Kidney epithelial cell (primary cell): ENCODE measurements at regions not wholly inside any gene's neighbourhood (a gene's known extent, or its start where the extent isn't known, plus 50 kb on each side); places are given as distances from the start of the nearest gene placed in this dataset.
"Not testable (repeated sequence)": the region's sequence is repeated elsewhere in the genome, so short reads cannot be mapped to it uniquely, and the experiment has no call there.

Experiments used
- DNase-seq: peaks from one replicate; pipeline ENCODE4 v3.0.0-alpha.2; 2010; ENCODE audit warnings: low read depth
- H3K27me3 ChIP-seq: 2 replicates; pipeline ENCODE4 v1.6.0; 2011; ENCODE audit warnings: low read length; ENCODE audit not compliant: control insufficient read depth, insufficient read depth
- H3K36me3 ChIP-seq: 2 replicates; pipeline ENCODE4 v1.5.1; 2011; ENCODE audit warnings: low read length; ENCODE audit not compliant: control insufficient read depth, insufficient read depth
- H3K4me3 ChIP-seq: 2 replicates; pipeline ENCODE4 v1.5.1; 2011; ENCODE audit warnings: low read depth, mild to moderate bottlenecking, control low read depth, low read length
- CTCF ChIP-seq: IDR thresholded peaks from 2 replicates; pipeline ENCODE4 v1.5.1; 2011; ENCODE audit warnings: mild to moderate bottlenecking, moderate library complexity, low read length, control low read depth, inconsistent platforms; ENCODE audit not compliant: insufficient read depth, poor library complexity, severe bottlenecking

GRCh38 chr1:228887960-228888359 lies 152.7 kb downstream of the RHOU start:
- Histone ChIP-seq H3K36me3 (no peaks in the 10 kb centered on the region), H3K27me3 (no peaks in the 10 kb centered on the region), H3K4me3 (no peak overlapping the region)
- no peak for TF ChIP-seq CTCF
- no peak for DNase-seq

DNA sequence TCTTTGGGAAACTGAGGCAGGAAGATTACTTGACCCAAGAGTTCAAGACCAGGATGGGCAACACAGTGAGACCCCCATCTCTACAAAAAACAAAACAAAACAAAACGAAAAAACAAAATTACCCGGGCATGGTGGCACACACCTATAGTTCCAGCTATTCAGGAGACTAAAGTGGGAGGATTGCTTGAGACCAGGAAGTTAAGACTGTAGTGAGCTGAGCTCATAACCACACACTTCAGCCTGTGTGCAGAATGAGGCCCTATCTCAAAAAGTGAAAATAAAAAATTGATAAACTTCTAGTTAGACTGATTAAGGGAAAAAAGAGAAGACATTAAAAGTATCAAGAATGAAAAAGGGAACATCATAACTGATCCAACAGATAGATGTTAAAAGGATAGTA lies 154.0 kb downstream of the RHOU start:
- no peak overlapping the region for H3K4me3 ChIP-seq
- H3K27me3 ChIP-seq = no peaks in the 10 kb centered on the region
- no peaks in the 10 kb centered on the region for H3K36me3 ChIP-seq
- no peak for DNase-seq
- no peak for TF ChIP-seq CTCF

DNA sequence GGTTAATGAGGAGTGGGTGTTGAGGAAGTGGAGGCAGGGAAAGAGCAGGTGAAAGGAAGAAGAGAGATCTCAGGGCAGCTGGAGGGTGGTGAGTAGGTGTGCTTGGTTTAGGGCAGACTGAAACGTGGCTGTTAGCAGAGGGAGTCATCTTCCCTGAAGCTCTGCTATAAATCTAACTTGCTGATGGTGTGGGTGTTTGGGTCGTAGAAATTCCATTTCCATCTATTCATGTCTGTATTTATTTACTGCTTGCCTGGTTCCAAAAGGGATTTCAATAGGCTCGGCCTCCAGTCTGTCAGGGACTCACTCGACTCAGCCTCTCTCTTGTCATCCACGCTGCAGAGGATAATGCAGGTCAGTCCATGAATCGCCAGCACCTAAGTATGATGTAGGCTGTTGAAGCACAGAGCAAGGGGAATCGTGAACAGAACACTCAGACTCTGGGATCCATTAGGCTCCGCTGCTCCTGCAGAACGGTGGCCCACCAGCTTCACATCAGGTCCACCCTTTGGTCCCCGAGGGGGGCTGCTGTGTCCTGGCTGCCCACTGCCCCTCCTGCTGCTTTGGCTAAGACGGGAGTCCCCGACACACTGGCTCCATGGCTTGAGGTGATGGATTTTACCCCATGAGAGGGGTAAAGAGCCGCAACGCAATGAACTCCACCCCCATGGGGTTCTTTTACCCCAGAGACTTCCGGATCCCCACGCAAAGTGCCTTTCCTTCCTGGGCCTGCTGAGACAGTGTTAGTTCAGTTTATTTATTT lies 156.2 kb downstream of the RHOU start:
- no peak overlapping the region for H3K4me3 ChIP-seq
- no peaks in the 10 kb centered on the region for H3K27me3 ChIP-seq
- DNase-seq = no peak
- H3K36me3 ChIP-seq = no peaks in the 10 kb centered on the region
- TF ChIP-seq CTCF = no peak

DNA sequence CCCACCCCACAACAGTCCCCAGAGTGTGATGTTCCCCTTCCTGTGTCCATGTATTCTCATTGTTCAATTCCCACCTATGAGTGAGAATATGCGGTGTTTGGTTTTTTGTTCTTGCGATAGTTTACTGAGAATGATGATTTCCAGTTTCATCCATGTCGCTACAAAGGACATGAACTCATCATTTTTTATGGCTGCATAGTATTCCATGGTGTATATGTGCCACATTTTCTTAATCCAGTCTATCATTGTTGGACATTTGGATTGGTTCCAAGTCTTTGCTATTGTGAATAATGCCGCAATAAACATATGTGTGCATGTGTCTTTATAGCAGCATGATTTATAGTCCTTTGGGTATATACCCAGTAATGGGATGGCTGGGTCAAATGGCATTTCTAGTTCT lies 156.9 kb downstream of the RHOU start:
- not testable (repeated sequence) for DNase-seq, H3K27me3 ChIP-seq, H3K36me3 ChIP-seq, H3K4me3 ChIP-seq

DNA sequence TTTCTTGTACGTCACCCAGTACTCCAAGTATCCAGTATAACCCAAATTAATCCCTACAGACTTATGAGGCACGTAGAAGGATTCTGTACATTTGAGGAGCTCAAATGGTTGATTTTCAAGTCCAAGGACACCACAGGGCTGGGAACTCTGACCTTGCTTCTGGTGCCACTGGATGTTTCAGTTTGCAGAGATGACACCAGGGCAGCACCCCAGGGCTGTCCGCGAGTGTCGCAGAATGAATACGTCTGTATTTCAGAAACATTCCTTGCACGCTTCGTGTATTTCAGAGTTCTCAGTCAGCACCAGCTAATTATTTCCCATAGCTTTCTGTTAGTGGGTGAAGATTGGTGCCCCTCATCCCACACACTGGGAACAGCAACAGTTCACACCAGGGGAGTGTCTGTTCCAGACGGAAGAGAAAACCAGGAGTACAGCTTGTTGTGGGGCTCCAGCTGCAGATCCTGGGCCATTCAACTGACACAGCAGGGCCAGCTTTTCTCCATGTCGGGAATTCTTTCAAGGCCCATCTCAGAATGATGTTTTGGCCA lies 159.2 kb downstream of the RHOU start:
- no peak for DNase-seq
- Histone ChIP-seq H3K27me3 (peaks cover 3% of the 10 kb centered on the region), H3K4me3 (no peak overlapping the region), H3K36me3 (no peaks in the 10 kb centered on the region)
- TF ChIP-seq CTCF = no peak

- Histone ChIP-seq H3K36me3 (no peaks in the 10 kb centered on the region), H3K27me3 (peaks cover 16% of the 10 kb centered on the region), H3K4me3 (no peak overlapping the region)
- no peak for TF ChIP-seq CTCF
- no peak for DNase-seq
These were observed 162.6 kb downstream of the RHOU start for GRCh38 chr1:228897901-228898300.
